ENCODE measurements at regions not wholly inside any gene's neighbourhood (a gene's known extent, or its start where the extent isn't known, plus 50 kb on each side); places are given as distances from the start of the nearest gene placed in this dataset.

DNA sequence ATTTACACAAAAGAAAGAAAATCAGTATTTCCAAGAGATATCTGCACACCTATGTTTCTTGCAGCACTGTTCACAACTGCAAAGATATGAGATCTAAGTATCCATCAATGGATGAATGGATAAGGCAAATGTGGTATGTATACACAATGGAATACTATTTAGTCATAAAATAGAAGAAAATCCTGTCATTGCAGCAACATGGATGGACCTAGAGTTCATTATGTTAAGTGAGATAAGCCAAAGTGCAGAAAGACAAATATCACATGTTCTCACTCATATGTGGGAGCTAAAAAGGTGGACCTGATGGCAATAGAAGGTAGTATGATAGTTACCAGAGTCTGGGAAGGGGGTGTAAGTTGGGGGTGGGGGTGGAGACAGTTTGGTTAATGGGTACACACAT is 1171.6 kb downstream of the SORCS1 start:
- no peak overlapping the region for H3K27ac Mint-ChIP-seq
- no peak overlapping the region for H3K4me3 Mint-ChIP-seq
- H3K36me3 Mint-ChIP-seq (ENCODE audit: low read depth): no peaks in the 10 kb centered on the region
- CTCF ChIA-PET: no interaction called here
- peaks cover 4% of the 10 kb centered on the region for H3K9me3 Mint-ChIP-seq
- POLR2A ChIA-PET: no interaction called here
- no peak for ATAC-seq
- H3K27me3 Mint-ChIP-seq: peaks cover 2% of the 10 kb centered on the region
- no peak for TF ChIP-seq CTCF (IDR thresholded peaks at IDR 0.05)
- DNase-seq: no peak
- no peaks in the 10 kb centered on the region for H3K4me1 Mint-ChIP-seq (ENCODE audit: low read depth)
- intact Hi-C loops (cut with micrococcal nuclease): no loop called here

- ATAC-seq: no peak
- Mint-ChIP-seq H3K4me1 (ENCODE audit: low read depth) (no peaks in the 10 kb centered on the region), H3K27me3 (peaks cover 2% of the 10 kb centered on the region), H3K9me3 (peaks cover 3% of the 10 kb centered on the region), H3K27ac (no peak overlapping the region), H3K36me3 (ENCODE audit: low read depth) (no peaks in the 10 kb centered on the region), H3K4me3 (no peak overlapping the region)
- POLR2A ChIA-PET: no interaction called here
- CTCF ChIA-PET: no interaction called here
- no peak for DNase-seq
- TF ChIP-seq CTCF (IDR thresholded peaks at IDR 0.05): no peak
- intact Hi-C loops (cut with micrococcal nuclease): no loop called here
These were observed 1174.0 kb downstream of the SORCS1 start for GRCh38 chr10:105990529-105990928.

DNA sequence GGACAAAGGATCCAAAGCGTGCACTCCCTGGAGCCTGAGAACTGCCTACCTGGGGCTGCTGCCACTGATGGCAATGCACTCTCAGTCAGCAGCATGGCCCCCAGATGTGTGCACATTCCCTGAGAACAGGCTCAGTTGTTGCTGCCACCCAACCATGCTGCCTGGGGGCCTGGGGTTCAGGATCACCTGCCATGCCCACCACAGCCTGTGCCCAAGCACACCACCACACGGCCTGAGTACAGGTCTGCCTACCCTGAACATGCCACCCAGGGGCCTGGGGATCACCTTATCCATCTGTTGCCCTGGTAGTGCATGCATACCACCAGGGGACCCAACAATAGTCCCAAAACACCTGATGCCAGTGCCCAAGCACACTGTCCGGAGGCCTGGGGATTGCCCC is 1174.5 kb downstream of the SORCS1 start:
- intact Hi-C loops (cut with micrococcal nuclease): no loop called here
- Mint-ChIP-seq H3K27me3 (peaks cover 2% of the 10 kb centered on the region), H3K27ac (no peak overlapping the region), H3K4me1 (ENCODE audit: low read depth) (no peaks in the 10 kb centered on the region), H3K4me3 (no peak overlapping the region), H3K36me3 (ENCODE audit: low read depth) (no peaks in the 10 kb centered on the region), H3K9me3 (peaks cover 3% of the 10 kb centered on the region)
- no peak for TF ChIP-seq CTCF (IDR thresholded peaks at IDR 0.05)
- POLR2A ChIA-PET: no interaction called here
- no peak for DNase-seq
- no peak for ATAC-seq
- CTCF ChIA-PET: no interaction called here

- Mint-ChIP-seq H3K27me3 (peaks cover 2% of the 10 kb centered on the region), H3K4me1 (ENCODE audit: low read depth) (no peaks in the 10 kb centered on the region), H3K36me3 (ENCODE audit: low read depth) (no peaks in the 10 kb centered on the region), H3K27ac (no peak overlapping the region), H3K4me3 (no peak overlapping the region), H3K9me3 (peaks cover 3% of the 10 kb centered on the region)
- ChIA-PET CTCF (no interaction called here), POLR2A (no interaction called here)
- intact Hi-C loops (cut with micrococcal nuclease): no loop called here
- TF ChIP-seq CTCF (IDR thresholded peaks at IDR 0.05): no peak
- no peak for ATAC-seq
- DNase-seq: no peak
These were observed 1175.7 kb downstream of the SORCS1 start for GRCh38 chr10:105988848-105989247.

DNA sequence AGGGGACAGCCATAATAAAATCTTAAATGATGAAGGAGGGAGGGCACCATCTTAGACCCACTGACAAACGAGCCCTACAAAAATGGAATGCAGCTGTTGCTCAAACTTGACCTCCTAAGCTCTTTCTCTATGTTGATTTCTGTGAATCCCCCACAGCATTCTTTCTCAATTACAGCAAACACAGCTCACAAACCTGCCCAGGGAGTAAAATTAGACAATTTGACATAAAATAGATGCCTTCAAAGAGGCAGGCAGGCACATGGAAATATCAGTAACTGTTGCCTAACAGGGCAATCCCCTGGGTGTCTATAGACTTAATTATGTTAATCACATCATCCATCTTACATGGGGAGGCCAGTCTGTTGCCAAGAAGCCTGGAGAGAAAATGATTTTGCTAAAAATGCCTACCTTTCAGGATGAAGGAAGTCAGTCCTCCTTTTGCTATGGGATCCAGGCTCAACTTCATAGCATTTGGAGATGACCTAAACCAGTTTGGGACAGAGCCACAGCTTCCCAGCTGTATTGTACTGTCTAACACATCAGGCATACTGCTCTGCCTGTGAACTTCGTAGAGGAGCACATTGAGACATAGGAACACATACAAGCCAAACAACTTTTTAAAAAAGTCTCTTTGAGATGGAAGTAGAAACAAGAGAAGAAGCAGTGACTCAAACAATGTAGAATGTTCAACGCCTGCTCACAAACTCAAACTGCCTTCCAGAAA is 1177.4 kb downstream of the SORCS1 start:
- no peak overlapping the region for H3K4me3 Mint-ChIP-seq
- ChIA-PET POLR2A (no interaction called here), CTCF (no interaction called here)
- peaks cover 2% of the 10 kb centered on the region for H3K27me3 Mint-ChIP-seq
- no peak for ATAC-seq
- no peaks in the 10 kb centered on the region for H3K9me3 Mint-ChIP-seq
- H3K27ac Mint-ChIP-seq: no peak overlapping the region
- no peak for TF ChIP-seq CTCF (IDR thresholded peaks at IDR 0.05)
- no peak for DNase-seq
- intact Hi-C loops (cut with micrococcal nuclease): no loop called here
- no peaks in the 10 kb centered on the region for H3K36me3 Mint-ChIP-seq (ENCODE audit: low read depth)
- H3K4me1 Mint-ChIP-seq (ENCODE audit: low read depth): no peaks in the 10 kb centered on the region
